Stimulated activated CD4-positive, alpha-beta T cell treated with anti-CD3 and anti-CD28 coated beads, Interleukin-2, amount 100 ng/mL, for 4 hours (primary cell): ENCODE measurements at regions not wholly inside any gene's neighbourhood (a gene's known extent, or its start where the extent isn't known, plus 50 kb on each side); places are given as distances from the start of the nearest gene placed in this dataset.

Experiments
- DNase-seq: peaks from one replicate; pipeline ENCODE4 v3.0.0-alpha.2; 2020; ENCODE audit warnings: low read depth

- no peak for DNase-seq
Observed at GRCh38 chr22:27419473-27419872, 382.1 kb downstream of the MN1 start.

- no peak for DNase-seq
Observed at GRCh38 chr22:27420195-27420816, 381.2 kb downstream of the MN1 start.

- no peak for DNase-seq
Observed at GRCh38 chr22:27420817-27421361, 380.7 kb downstream of the MN1 start.

DNA sequence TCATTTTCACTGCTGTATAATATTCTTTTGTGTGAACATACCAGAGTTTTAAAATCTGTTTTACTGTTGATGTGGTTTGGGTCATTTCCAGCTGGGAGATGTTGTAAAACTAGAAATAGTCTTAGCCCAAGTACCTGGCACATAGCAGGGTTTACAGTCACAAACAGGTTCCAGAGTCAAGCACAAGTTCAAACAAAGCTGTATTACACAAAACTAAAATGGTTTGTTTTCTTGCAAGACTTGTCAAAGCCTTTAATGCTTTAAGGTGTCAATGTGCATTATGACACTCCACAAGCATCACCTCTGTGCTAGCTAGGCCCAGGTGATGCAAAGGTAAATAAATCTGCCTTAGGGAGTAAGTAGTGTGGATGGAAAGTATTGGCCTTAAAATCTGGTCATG lies 379.1 kb downstream of the MN1 start:
- DNase-seq, result no peak

DNA sequence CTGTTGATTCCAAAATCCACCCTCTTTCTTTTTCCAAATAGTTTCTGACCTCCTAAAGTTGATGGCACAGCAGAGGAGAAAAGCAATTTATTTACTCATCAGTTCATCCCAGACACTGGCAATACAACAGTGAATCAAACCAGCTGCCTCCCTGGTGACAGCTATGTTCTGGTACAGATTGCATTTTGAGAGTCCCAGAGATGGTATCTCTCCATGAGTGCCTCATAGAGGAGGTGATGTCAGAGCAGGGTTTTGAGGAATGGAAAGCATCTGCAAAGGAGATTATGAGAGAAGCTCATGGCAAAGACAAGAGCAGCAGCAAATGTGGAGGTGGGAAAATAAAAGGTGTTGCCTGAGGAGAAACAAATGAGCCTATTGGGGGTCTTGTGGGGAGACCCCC lies 377.2 kb downstream of the MN1 start:
- DNase-seq, result no peak

- DNase-seq, result no peak
Observed at GRCh38 chr22:27429476-27429875, 372.1 kb downstream of the MN1 start.

GRCh38 chr22:27431081-27431480 lies 370.5 kb downstream of the MN1 start:
- no peak for DNase-seq

GRCh38 chr22:27431896-27432295 lies 369.7 kb downstream of the MN1 start:
- DNase-seq, result no peak

- no peak for DNase-seq
Observed at GRCh38 chr22:27433099-27433498, 368.5 kb downstream of the MN1 start.

GRCh38 chr22:27433585-27434190 lies 367.9 kb downstream of the MN1 start:
- DNase-seq, result no peak

- DNase-seq, result no peak
Observed at GRCh38 chr22:27434898-27435297, 366.7 kb downstream of the MN1 start.

GRCh38 chr22:27435844-27436576 lies 365.5 kb downstream of the MN1 start:
- DNase-seq, result no peak

DNA sequence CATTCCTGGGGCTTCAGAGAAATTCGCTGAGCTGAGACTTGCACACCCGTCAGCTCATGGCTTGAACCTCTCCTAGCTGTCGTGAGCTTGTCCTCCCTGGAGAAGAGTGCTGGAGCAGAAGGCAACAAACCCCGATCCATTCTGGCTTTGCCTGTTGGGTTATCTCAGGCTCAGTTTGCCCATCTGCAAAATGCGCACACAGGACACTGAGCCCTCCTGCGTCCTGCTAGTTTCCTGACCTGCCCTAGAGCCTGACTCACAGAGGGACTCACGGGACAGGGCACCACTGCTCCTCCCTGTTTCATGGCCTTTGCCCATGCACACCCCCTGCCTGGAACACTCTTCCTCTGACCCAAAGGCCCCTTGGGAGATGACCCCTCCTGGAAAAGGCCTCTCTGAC lies 365.0 kb downstream of the MN1 start:
- no peak for DNase-seq

DNA sequence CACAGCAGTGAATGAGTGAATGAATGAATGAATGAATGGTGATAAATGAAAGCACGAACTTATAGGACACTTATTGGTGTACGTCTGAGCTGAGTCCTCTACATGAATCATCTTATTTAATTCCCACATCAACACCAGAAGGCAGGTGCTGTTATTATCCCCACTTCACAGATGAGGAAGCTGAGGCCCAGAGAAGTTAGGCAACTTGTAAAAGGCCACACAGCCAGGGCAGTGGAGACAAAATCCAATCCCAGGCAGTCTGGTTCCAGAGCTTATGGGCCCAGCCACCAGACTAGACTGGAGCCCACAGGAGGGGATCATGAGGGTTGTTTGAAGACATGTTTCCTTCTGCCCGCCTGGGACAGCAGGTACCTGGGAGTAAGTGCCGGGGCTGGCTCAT lies 364.0 kb downstream of the MN1 start:
- DNase-seq, result no peak

DNA sequence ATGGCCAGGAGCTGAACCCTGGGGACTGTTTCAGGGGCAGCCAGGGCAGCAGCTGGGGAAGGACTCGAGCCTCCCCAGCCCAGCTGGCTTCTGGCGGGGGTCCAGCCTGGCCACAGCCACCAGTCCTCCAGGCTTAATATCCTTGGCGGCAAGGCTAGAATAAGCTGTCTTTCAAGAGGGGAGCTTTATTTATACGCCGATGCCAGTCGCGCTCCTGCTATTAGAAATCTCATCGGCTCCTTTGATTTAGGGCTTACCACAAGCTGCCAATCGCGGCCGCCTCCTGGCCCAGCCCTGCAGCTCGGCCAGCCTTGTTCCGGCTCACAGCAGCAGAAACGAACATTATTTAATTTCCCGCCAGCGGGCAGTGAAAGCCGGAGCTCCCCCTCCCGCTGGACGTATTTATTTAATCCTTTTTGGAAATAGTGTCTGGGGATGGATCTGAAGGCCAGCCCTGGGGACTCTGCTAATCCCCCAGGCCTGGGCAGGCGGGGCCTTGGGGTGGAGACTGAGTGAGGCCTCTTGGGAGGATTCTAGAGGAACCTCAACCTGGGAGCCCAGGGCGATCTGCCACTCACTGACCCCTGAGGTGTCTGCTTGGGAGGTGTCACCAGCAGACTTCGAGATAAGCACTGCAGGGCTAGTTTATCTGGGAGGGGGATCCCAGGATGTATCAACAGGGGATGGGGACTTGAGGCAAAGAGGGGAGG lies 363.1 kb downstream of the MN1 start:
- no peak for DNase-seq

- DNase-seq, result no peak
Observed at GRCh38 chr22:27439131-27439530, 362.4 kb downstream of the MN1 start.

DNA sequence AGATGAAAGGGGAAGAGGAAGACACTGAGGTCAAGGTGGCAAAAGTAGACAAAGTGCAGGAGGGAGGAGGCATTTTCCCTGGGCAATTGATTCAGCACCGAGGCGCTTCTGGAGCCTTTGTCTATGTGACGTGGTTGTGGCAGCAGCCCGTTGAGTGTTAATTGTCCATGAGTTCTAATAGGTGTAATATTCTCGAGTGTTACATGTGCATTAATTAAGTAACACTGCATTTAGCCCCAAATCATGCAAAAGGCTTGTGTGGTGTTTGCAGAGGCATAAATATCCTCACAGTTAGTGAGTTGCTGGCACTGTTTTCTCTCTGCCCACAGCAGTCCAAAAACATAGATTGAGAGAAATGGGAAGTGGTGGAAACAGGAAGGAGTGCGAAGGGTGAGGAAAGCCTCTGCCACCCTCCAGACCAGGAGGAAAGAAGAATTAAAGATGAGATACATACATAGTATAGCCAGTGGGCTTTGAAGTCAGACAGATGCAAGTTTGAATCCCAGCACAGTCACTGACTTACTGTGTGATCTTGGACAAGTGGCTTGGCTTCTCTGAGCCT lies 361.2 kb downstream of the MN1 start:
- DNase-seq, result no peak

- no peak for DNase-seq
Observed at GRCh38 chr22:27441706-27442475, 359.7 kb downstream of the MN1 start.

DNA sequence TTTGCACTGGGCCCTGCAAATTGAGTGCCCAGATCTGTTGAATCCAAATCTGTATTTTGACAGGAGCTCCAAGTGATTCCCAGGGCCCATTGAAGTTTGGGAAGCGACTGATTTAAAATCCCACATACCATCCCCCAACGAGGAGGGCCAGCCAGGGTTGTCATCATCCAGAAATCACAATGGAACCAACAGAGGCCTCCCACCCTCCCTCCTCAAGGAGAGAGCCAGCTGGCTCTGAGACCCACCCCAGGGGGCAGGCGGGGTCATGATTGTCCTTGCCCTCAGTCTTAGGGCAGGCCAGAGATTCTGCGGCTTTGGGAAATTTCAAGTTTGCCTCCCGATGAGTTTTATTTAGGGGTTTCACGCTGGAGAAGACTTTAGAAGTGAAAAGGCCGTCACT lies 358.2 kb downstream of the MN1 start:
- no peak for DNase-seq

- DNase-seq, result no peak
Observed at GRCh38 chr22:27445881-27446280, 355.7 kb downstream of the MN1 start.

DNA sequence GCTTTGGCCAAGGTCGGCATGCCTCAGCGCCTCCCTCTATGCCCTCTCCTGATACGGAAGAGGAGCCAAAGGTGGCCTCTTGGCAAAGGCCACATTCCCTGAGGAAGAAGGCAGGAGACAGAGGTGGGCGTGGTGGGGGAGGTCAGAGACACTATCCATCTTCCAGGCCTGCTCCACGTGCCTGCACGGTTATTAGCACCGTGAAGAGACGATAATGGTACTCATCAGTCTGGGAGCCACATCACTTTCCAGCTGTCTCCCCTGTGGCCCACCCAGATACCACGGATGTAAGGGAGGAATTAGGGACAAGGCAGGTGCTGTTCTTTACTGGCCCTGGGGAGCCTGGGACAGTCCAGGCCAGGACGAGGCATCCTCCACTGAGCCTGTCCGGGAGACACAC lies 354.3 kb downstream of the MN1 start:
- DNase-seq, result no peak

GRCh38 chr22:27450448-27450847 lies 351.1 kb downstream of the MN1 start:
- no peak for DNase-seq
